ENCODE measurements at regions not wholly inside any gene's neighbourhood (a gene's known extent, or its start where the extent isn't known, plus 50 kb on each side); places are given as distances from the start of the nearest gene placed in this dataset.

DNA sequence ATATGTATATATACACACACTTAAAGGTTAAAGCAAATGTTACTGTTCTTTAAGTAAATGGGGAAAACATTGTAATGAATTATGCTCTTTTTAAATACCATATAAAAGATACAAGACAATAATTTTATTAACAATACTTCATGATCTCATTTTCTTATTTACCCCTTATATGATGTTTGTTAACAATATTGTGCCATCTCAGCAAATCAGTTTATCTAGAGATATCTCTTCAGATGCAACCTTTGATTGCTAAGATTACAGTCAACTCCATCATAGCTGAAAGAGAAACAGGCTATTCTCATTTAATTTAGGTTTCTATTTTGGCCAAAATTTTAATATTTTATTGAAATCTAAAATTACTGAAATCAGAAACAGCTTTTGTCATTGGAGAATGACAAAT is 197.9 kb downstream of the CALCRL start:
- Mint-ChIP-seq H3K4me1 (no peaks in the 10 kb centered on the region), H3K36me3 (ENCODE audit: low read depth) (no peaks in the 10 kb centered on the region), H3K4me3 (no peak overlapping the region), H3K27me3 (ENCODE audit: insufficient read depth, low read depth, poor library complexity) (no peaks in the 10 kb centered on the region), H3K9me3 (no peaks in the 10 kb centered on the region), H3K27ac (no peak overlapping the region)
- Histone ChIP-seq H3F3A (replicated peaks; ENCODE audit: low read depth) (no peaks in the 10 kb centered on the region), H3K9me2 (ENCODE audit: insufficient read depth) (no peaks in the 10 kb centered on the region), H3K79me2 (replicated peaks; ENCODE audit: insufficient read depth) (no peaks in the 10 kb centered on the region), H3K4me1 (ENCODE audit: insufficient read depth) (no peaks in the 10 kb centered on the region), H3K36me3 (ENCODE audit: insufficient read depth) (no peaks in the 10 kb centered on the region), H3K4me3 (no peak overlapping the region), H2AFZ (no peak overlapping the region), H4K20me1 (replicated peaks; ENCODE audit: insufficient read depth) (no peaks in the 10 kb centered on the region), H3K27ac (ENCODE audit: low read depth) (no peak overlapping the region), H3K27me3 (ENCODE audit: insufficient read depth) (no peaks in the 10 kb centered on the region), H3K4me2 (no peak overlapping the region)
- no peak for DNase-seq (ENCODE audit: low spot score)
- ATAC-seq = no peak
- TF ChIP-seq, protein P1, sequence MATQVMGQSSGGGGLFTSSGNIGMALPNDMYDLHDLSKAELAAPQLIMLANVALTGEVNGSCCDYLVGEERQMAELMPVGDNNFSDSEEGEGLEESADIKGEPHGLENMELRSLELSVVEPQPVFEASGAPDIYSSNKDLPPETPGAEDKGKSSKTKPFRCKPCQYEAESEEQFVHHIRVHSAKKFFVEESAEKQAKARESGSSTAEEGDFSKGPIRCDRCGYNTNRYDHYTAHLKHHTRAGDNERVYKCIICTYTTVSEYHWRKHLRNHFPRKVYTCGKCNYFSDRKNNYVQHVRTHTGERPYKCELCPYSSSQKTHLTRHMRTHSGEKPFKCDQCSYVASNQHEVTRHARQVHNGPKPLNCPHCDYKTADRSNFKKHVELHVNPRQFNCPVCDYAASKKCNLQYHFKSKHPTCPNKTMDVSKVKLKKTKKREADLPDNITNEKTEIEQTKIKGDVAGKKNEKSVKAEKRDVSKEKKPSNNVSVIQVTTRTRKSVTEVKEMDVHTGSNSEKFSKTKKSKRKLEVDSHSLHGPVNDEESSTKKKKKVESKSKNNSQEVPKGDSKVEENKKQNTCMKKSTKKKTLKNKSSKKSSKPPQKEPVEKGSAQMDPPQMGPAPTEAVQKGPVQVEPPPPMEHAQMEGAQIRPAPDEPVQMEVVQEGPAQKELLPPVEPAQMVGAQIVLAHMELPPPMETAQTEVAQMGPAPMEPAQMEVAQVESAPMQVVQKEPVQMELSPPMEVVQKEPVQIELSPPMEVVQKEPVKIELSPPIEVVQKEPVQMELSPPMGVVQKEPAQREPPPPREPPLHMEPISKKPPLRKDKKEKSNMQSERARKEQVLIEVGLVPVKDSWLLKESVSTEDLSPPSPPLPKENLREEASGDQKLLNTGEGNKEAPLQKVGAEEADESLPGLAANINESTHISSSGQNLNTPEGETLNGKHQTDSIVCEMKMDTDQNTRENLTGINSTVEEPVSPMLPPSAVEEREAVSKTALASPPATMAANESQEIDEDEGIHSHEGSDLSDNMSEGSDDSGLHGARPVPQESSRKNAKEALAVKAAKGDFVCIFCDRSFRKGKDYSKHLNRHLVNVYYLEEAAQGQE (IDR thresholded peaks at IDR 0.05; ENCODE audit: unreplicated experiment) = no peak
- TF ChIP-seq EZH2 (IDR thresholded peaks at IDR 0.05; ENCODE audit: low read depth, unreplicated experiment) = no peak
- TF ChIP-seq STAT1 (IDR thresholded peaks at IDR 0.05; ENCODE audit: unreplicated experiment) = no peak
- TF ChIP-seq, protein P2, sequence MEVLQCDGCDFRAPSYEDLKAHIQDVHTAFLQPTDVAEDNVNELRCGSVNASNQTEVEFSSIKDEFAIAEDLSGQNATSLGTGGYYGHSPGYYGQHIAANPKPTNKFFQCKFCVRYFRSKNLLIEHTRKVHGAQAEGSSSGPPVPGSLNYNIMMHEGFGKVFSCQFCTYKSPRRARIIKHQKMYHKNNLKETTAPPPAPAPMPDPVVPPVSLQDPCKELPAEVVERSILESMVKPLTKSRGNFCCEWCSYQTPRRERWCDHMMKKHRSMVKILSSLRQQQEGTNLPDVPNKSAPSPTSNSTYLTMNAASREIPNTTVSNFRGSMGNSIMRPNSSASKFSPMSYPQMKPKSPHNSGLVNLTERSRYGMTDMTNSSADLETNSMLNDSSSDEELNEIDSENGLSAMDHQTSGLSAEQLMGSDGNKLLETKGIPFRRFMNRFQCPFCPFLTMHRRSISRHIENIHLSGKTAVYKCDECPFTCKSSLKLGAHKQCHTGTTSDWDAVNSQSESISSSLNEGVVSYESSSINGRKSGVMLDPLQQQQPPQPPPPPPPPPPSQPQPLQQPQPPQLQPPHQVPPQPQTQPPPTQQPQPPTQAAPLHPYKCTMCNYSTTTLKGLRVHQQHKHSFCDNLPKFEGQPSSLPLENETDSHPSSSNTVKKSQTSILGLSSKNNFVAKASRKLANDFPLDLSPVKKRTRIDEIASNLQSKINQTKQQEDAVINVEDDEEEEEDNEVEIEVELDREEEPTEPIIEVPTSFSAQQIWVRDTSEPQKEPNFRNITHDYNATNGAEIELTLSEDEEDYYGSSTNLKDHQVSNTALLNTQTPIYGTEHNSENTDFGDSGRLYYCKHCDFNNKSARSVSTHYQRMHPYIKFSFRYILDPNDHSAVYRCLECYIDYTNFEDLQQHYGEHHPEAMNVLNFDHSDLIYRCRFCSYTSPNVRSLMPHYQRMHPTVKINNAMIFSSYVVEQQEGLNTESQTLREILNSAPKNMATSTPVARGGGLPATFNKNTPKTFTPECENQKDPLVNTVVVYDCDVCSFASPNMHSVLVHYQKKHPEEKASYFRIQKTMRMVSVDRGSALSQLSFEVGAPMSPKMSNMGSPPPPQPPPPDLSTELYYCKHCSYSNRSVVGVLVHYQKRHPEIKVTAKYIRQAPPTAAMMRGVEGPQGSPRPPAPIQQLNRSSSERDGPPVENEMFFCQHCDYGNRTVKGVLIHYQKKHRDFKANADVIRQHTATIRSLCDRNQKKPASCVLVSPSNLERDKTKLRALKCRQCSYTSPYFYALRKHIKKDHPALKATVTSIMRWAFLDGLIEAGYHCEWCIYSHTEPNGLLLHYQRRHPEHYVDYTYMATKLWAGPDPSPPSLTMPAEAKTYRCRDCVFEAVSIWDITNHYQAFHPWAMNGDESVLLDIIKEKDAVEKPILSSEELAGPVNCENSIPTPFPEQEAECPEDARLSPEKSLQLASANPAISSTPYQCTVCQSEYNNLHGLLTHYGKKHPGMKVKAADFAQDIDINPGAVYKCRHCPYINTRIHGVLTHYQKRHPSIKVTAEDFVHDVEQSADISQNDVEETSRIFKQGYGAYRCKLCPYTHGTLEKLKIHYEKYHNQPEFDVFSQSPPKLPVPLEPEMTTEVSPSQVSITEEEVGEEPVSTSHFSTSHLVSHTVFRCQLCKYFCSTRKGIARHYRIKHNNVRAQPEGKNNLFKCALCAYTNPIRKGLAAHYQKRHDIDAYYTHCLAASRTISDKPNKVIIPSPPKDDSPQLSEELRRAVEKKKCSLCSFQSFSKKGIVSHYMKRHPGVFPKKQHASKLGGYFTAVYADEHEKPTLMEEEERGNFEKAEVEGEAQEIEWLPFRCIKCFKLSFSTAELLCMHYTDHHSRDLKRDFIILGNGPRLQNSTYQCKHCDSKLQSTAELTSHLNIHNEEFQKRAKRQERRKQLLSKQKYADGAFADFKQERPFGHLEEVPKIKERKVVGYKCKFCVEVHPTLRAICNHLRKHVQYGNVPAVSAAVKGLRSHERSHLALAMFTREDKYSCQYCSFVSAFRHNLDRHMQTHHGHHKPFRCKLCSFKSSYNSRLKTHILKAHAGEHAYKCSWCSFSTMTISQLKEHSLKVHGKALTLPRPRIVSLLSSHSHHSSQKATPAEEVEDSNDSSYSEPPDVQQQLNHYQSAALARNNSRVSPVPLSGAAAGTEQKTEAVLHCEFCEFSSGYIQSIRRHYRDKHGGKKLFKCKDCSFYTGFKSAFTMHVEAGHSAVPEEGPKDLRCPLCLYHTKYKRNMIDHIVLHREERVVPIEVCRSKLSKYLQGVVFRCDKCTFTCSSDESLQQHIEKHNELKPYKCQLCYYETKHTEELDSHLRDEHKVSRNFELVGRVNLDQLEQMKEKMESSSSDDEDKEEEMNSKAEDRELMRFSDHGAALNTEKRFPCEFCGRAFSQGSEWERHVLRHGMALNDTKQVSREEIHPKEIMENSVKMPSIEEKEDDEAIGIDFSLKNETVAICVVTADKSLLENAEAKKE (CRISPR knock-in tag; IDR thresholded peaks at IDR 0.05) = no peak
- TF ChIP-seq ZNF114 (CRISPR knock-in tag; IDR thresholded peaks at IDR 0.05) = no peak
- TF ChIP-seq, protein P3, sequence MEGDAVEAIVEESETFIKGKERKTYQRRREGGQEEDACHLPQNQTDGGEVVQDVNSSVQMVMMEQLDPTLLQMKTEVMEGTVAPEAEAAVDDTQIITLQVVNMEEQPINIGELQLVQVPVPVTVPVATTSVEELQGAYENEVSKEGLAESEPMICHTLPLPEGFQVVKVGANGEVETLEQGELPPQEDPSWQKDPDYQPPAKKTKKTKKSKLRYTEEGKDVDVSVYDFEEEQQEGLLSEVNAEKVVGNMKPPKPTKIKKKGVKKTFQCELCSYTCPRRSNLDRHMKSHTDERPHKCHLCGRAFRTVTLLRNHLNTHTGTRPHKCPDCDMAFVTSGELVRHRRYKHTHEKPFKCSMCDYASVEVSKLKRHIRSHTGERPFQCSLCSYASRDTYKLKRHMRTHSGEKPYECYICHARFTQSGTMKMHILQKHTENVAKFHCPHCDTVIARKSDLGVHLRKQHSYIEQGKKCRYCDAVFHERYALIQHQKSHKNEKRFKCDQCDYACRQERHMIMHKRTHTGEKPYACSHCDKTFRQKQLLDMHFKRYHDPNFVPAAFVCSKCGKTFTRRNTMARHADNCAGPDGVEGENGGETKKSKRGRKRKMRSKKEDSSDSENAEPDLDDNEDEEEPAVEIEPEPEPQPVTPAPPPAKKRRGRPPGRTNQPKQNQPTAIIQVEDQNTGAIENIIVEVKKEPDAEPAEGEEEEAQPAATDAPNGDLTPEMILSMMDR (conservative IDR thresholded peaks at IDR 0.05; ENCODE audit: low read depth in 2 of 2) = no peak
- TF ChIP-seq EZH2phosphoT487 (IDR thresholded peaks at IDR 0.05; ENCODE audit: unreplicated experiment) = no peak
- no peak for TF ChIP-seq POLR2AphosphoS5 (IDR thresholded peaks at IDR 0.05; ENCODE audit: low read depth)
- TF ChIP-seq ZNF331 (CRISPR knock-in tag; IDR thresholded peaks at IDR 0.05; ENCODE audit: low read depth) = no peak
- TF ChIP-seq, protein P4, sequence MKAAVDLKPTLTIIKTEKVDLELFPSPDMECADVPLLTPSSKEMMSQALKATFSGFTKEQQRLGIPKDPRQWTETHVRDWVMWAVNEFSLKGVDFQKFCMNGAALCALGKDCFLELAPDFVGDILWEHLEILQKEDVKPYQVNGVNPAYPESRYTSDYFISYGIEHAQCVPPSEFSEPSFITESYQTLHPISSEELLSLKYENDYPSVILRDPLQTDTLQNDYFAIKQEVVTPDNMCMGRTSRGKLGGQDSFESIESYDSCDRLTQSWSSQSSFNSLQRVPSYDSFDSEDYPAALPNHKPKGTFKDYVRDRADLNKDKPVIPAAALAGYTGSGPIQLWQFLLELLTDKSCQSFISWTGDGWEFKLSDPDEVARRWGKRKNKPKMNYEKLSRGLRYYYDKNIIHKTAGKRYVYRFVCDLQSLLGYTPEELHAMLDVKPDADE (IDR thresholded peaks at IDR 0.05) = no peak
- TF ChIP-seq NANOG (IDR thresholded peaks at IDR 0.05; ENCODE audit: borderline replicate concordance) = no peak
- TF ChIP-seq CREB1 (CRISPR knock-in tag; IDR thresholded peaks at IDR 0.05; ENCODE audit: low read depth) = no peak
- no peak for TF ChIP-seq JUNB (IDR thresholded peaks at IDR 0.05; ENCODE audit: unreplicated experiment)

All from GM23338 (cell line).